DMS 273 treated with DMSO at 0.1 percent for 48 hours (cell line): ENCODE measurements at regions not wholly inside any gene's neighbourhood (a gene's known extent, or its start where the extent isn't known, plus 50 kb on each side); places are given as distances from the start of the nearest gene placed in this dataset.
"Not testable (repeated sequence)": the region's sequence is repeated elsewhere in the genome, so short reads cannot be mapped to it uniquely, and the experiment has no call there.

ENCODE experiments used
- DNase-seq: peaks from one replicate; lab custom pipeline; 2025; lab: John Stamatoyannopoulos, UW

GRCh38 chr17:20944014-20944865 is 98.6 kb downstream of the USP22 start:
- no peak for DNase-seq

GRCh38 chr17:20947708-20948107 is 95.1 kb downstream of the USP22 start:
- DNase-seq, result not testable (repeated sequence)

DNA sequence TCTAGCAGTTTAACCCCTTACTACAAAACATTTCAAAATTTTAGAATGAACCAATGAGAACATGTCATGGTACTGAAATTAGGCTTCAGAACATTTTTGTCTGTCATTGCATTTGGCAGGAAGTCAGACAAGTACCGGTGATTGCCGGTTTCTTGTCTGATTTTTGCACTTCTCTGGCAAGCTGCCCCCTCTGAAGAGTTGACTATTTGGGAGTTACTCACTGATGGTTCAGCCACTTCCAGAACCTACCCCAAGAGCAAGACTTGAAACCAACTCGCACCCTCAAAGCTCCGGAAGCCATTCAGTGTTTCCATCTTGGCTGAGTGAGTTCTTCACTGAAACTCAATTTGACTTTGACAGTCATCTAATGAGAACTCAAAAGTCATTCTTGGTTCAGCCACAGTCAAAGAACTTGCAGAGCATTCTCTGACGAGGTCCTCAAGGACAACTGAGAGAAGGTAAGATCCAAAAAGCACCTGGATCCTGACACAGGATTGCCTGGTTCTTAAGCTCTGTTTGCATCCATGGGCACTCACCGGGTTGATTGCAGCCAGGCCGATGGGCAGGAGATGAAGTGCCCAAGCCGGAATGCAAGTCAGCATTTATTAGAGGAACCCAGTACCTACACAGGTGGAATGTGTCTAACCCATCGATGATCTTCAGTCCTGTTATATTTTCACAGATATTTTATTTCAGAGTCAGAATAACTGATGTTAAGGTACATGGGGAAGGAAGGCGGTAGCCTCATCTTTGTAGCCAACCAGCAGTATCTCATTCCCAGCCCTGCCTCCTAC is 93.6 kb downstream of the USP22 start:
- DNase-seq, result no peak
